Thyroid gland (tissue), 4 donors: ENCODE measurements at regions not wholly inside any gene's neighbourhood (a gene's known extent, or its start where the extent isn't known, plus 50 kb on each side); places are given as distances from the start of the nearest gene placed in this dataset.

Experiments used
- CTCF ChIP-seq, 6 experiments: fragments of 200-600 bp in 3 of 6; fragments of 450-650 bp in 3 of 6; sonication (generic) in 3 of 6; IDR thresholded peaks; one replicate each; pipeline ENCODE4 v1.5.1; 2016 to 2019; ENCODE audit warnings: antibody characterized with exemption in 6 of 6, mild to moderate bottlenecking in 2 of 6, inconsistent platforms in 1 of 6, moderate library complexity in 1 of 6
- POLR2A ChIP-seq, 2 donors: fragments of 450-650 bp; IDR thresholded peaks; one replicate each; pipeline ENCODE4 v1.6.1; 2017; ENCODE audit warnings: antibody characterized with exemption in 2 of 2, mild to moderate bottlenecking in 2 of 2, moderate library complexity in 1 of 2

- TF ChIP-seq POLR2A (IDR thresholded peaks at IDR 0.05) (no peak), CTCF (IDR thresholded peaks at IDR 0.05) (no peak)
Observed at GRCh38 chr4:62243895-62244294, 1043.8 kb downstream of the ADGRL3 start.
